ENCODE measurements at regions not wholly inside any gene's neighbourhood (a gene's known extent, or its start where the extent isn't known, plus 50 kb on each side); places are given as distances from the start of the nearest gene placed in this dataset.
"Not testable (repeated sequence)": the region's sequence is repeated elsewhere in the genome, so short reads cannot be mapped to it uniquely, and the experiment has no call there.

GRCh38 chr4:81620442-81620841 is 148.7 kb upstream of the RASGEF1B start:
- DNase-seq, result no peak

- DNase-seq, result no peak
These were observed 145.8 kb upstream of the RASGEF1B start for GRCh38 chr4:81617545-81617944.

GRCh38 chr4:81611221-81611620 is 139.5 kb upstream of the RASGEF1B start:
- no peak for DNase-seq

- no peak for DNase-seq
These were observed 138.1 kb upstream of the RASGEF1B start for GRCh38 chr4:81609844-81610243.

GRCh38 chr4:81607950-81608349 is 136.2 kb upstream of the RASGEF1B start:
- no peak for DNase-seq

- no peak for DNase-seq
These were observed 135.2 kb upstream of the RASGEF1B start for GRCh38 chr4:81606801-81607501.

- DNase-seq, result no peak
These were observed 134.5 kb upstream of the RASGEF1B start for GRCh38 chr4:81606166-81606565.

GRCh38 chr4:81605271-81605670 is 133.6 kb upstream of the RASGEF1B start:
- DNase-seq, result no peak

- DNase-seq, result no peak
These were observed 133.0 kb upstream of the RASGEF1B start for GRCh38 chr4:81604683-81605218.

GRCh38 chr4:81602854-81603253 is 131.1 kb upstream of the RASGEF1B start:
- DNase-seq, result no peak

GRCh38 chr4:81601358-81601694 is 129.6 kb upstream of the RASGEF1B start:
- no peak for DNase-seq

GRCh38 chr4:81600520-81601357 is 129.0 kb upstream of the RASGEF1B start:
- DNase-seq, result no peak

GRCh38 chr4:81599742-81600380 is 128.2 kb upstream of the RASGEF1B start:
- no peak for DNase-seq

- DNase-seq, result no peak
These were observed 124.3 kb upstream of the RASGEF1B start for GRCh38 chr4:81595798-81596610.

GRCh38 chr4:81595287-81595686 is 123.6 kb upstream of the RASGEF1B start:
- no peak for DNase-seq

- DNase-seq, result no peak
These were observed 122.9 kb upstream of the RASGEF1B start for GRCh38 chr4:81594490-81595159.

- DNase-seq, result no peak
These were observed 121.0 kb upstream of the RASGEF1B start for GRCh38 chr4:81592701-81593100.

- DNase-seq, result no peak
These were observed 118.9 kb upstream of the RASGEF1B start for GRCh38 chr4:81590596-81590995.

GRCh38 chr4:81589262-81589661 is 117.6 kb upstream of the RASGEF1B start:
- no peak for DNase-seq

- DNase-seq, result no peak
These were observed 115.0 kb upstream of the RASGEF1B start for GRCh38 chr4:81586706-81587105.

GRCh38 chr4:81580994-81581374 is 109.3 kb upstream of the RASGEF1B start:
- not testable (repeated sequence) for DNase-seq

GRCh38 chr4:81580346-81580993 is 108.8 kb upstream of the RASGEF1B start:
- DNase-seq, result no peak
